ENCODE measurements at regions not wholly inside any gene's neighbourhood (a gene's known extent, or its start where the extent isn't known, plus 50 kb on each side); places are given as distances from the start of the nearest gene placed in this dataset.

- Mint-ChIP-seq H3K36me3 (ENCODE audit: insufficient read depth, unreplicated experiment) (no peaks in the 10 kb centered on the region), H3K4me1 (ENCODE audit: low read depth, unreplicated experiment) (no peaks in the 10 kb centered on the region), H3K9me3 (ENCODE audit: unreplicated experiment) (no peaks in the 10 kb centered on the region), H3K27ac (ENCODE audit: unreplicated experiment) (no peak overlapping the region), H3K4me3 (ENCODE audit: unreplicated experiment) (no peak overlapping the region), H3K27me3 (ENCODE audit: insufficient read depth, unreplicated experiment) (no peaks in the 10 kb centered on the region)
- Histone ChIP-seq H3K4me1 (no peaks in the 10 kb centered on the region), H3K4me3 (ENCODE audit: low read depth, low read length) (no peak overlapping the region), H3K27me3 (replicated peaks; ENCODE audit: control insufficient read depth, insufficient read depth, low read length) (no peaks in the 10 kb centered on the region), H3K9me3 (no peaks in the 10 kb centered on the region), H3K36me3 (ENCODE audit: control insufficient read depth, insufficient read depth, low read length) (no peaks in the 10 kb centered on the region)
- TF ChIP-seq CTCF (IDR thresholded peaks at IDR 0.05; ENCODE audit: insufficient read depth in 1 of 2, low read depth in 1 of 2, low read length in 1 of 2, severe bottlenecking in 1 of 2, unreplicated experiment in 1 of 2) = no peak
- intact Hi-C loops (cut with micrococcal nuclease; ENCODE audit: unreplicated experiment) = no loop called here
- POLR2A ChIA-PET = no interaction called here
- no TSS peak for BruUV-seq (replicated peaks)
- DNase-seq = no peak
- CTCF ChIA-PET = no interaction called here
Measured at GRCh38 chr1:80278936-80279335, 1272.4 kb upstream of the ADGRL4 start.

GRCh38 chr1:80274256-80274655 is 1267.7 kb upstream of the ADGRL4 start:
- TF ChIP-seq CTCF (IDR thresholded peaks at IDR 0.05; ENCODE audit: insufficient read depth in 1 of 2, low read depth in 1 of 2, low read length in 1 of 2, severe bottlenecking in 1 of 2, unreplicated experiment in 1 of 2) = no peak
- H3K9me3 ChIP-seq = no peaks in the 10 kb centered on the region
- H3K36me3 ChIP-seq (ENCODE audit: control insufficient read depth, insufficient read depth, low read length) = no peaks in the 10 kb centered on the region
- Mint-ChIP-seq H3K4me1 (ENCODE audit: low read depth, unreplicated experiment) (no peaks in the 10 kb centered on the region), H3K4me3 (ENCODE audit: unreplicated experiment) (no peak overlapping the region), H3K27me3 (ENCODE audit: insufficient read depth, unreplicated experiment) (no peaks in the 10 kb centered on the region), H3K27ac (ENCODE audit: unreplicated experiment) (no peak overlapping the region), H3K36me3 (ENCODE audit: insufficient read depth, unreplicated experiment) (no peaks in the 10 kb centered on the region), H3K9me3 (ENCODE audit: unreplicated experiment) (no peaks in the 10 kb centered on the region)
- ChIA-PET POLR2A (no interaction called here), CTCF (no interaction called here)
- no peak for DNase-seq
- no peaks in the 10 kb centered on the region for H3K27me3 ChIP-seq (replicated peaks; ENCODE audit: control insufficient read depth, insufficient read depth, low read length)
- BruUV-seq (replicated peaks) = no TSS peak
- intact Hi-C loops (cut with micrococcal nuclease; ENCODE audit: unreplicated experiment) = no loop called here
- no peak overlapping the region for H3K4me3 ChIP-seq (ENCODE audit: low read depth, low read length)
- H3K4me1 ChIP-seq = no peaks in the 10 kb centered on the region

GRCh38 chr1:80272495-80272894 is 1266.0 kb upstream of the ADGRL4 start:
- POLR2A ChIA-PET = no interaction called here

More at GRCh38 chr1:80272495-80272894, 1266.0 kb upstream of the ADGRL4 start:
- Mint-ChIP-seq H3K4me3 (ENCODE audit: unreplicated experiment) (no peak overlapping the region), H3K27me3 (ENCODE audit: insufficient read depth, unreplicated experiment) (no peaks in the 10 kb centered on the region), H3K36me3 (ENCODE audit: insufficient read depth, unreplicated experiment) (no peaks in the 10 kb centered on the region), H3K9me3 (ENCODE audit: unreplicated experiment) (no peaks in the 10 kb centered on the region), H3K4me1 (ENCODE audit: low read depth, unreplicated experiment) (no peaks in the 10 kb centered on the region), H3K27ac (ENCODE audit: unreplicated experiment) (no peak overlapping the region)
- Histone ChIP-seq H3K27me3 (replicated peaks; ENCODE audit: control insufficient read depth, insufficient read depth, low read length) (no peaks in the 10 kb centered on the region), H3K9me3 (no peaks in the 10 kb centered on the region), H3K4me1 (no peaks in the 10 kb centered on the region), H3K4me3 (ENCODE audit: low read depth, low read length) (no peak overlapping the region), H3K36me3 (ENCODE audit: control insufficient read depth, insufficient read depth, low read length) (no peaks in the 10 kb centered on the region)
- TF ChIP-seq CTCF (IDR thresholded peaks at IDR 0.05; ENCODE audit: insufficient read depth in 1 of 2, low read depth in 1 of 2, low read length in 1 of 2, severe bottlenecking in 1 of 2, unreplicated experiment in 1 of 2) = no peak
- no TSS peak for BruUV-seq (replicated peaks)
- CTCF ChIA-PET = no interaction called here
- no peak for DNase-seq
- intact Hi-C loops (cut with micrococcal nuclease; ENCODE audit: unreplicated experiment) = no loop called here

All from Caco-2 (cell line).